Hematopoietic multipotent progenitor cell treated with erythropoietin and hydrocortisone succinate and interleukin-3 and kit ligand, for 17 days (in vitro differentiated cells): ENCODE measurements at regions not wholly inside any gene's neighbourhood (a gene's known extent, or its start where the extent isn't known, plus 50 kb on each side); places are given as distances from the start of the nearest gene placed in this dataset.
"Not testable (repeated sequence)": the region's sequence is repeated elsewhere in the genome, so short reads cannot be mapped to it uniquely, and the experiment has no call there.

Experiments
- DNase-seq: peaks from one replicate; pipeline ENCODE4 v3.0.0-alpha.2; 2015; ENCODE audit warnings: low spot score

DNA sequence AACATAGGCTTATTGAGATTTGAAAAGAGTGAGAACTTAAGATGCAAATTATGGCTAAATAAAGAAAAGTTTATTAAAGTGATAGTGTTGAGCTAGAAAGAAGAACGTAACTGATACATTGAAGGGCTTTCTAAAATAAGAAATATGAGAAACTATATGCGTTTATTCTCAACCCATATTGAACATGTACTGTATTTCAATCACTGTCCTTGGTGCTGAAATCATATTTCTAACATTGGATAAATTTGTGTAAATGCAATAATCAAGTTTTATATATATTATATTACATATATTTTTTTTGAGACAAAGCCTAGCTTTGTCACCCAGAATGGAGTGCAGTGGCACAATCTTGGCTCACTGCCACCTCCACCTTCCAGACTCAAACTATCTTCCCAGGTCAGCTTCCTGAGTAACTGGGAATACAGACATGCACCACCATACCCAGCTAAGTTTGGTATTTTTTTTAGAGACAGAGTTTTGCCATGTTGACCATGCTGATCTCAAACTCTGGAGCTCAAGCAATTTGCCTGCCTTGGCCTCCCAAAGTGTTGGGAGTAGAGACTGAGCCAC lies 1065.8 kb downstream of the REEP3 start:
- no peak for DNase-seq

DNA sequence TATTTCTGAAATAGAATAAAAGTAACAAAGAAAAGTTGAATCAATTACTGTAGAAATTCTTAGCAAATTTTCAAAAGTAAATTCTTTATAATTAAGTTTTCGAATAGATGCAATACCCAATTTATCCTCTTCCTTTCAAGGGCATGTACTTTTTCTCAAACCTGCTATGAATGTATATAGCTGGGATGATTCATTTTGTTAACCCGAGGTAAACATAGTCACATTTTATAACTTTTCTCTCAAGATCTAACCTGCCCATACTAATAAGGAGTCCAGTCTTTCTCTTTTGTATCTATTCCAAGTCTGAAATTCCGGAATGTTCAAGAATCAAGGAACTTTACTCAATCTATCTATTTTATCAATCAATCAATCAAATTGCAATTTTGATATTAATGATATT lies 1072.9 kb downstream of the REEP3 start:
- DNase-seq = no peak

DNA sequence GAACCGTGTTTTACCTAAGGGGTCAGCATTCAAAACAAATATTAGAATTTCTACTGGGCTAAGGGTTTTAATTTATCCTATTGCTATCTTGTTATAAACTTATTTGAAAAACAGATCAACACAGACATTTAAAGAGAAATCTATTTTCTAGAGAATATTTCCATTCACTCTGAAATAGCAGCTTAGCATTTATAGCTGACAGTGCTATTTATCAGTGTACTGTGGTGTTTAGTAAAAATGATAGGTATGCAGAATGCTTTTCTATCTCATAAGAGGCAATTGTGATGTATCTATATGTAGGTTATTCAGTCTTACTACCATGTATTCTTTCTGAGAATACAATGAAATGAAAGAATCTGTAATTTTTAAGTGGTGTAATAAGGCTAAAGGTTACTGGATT lies 1077.4 kb downstream of the REEP3 start:
- no peak for DNase-seq

DNA sequence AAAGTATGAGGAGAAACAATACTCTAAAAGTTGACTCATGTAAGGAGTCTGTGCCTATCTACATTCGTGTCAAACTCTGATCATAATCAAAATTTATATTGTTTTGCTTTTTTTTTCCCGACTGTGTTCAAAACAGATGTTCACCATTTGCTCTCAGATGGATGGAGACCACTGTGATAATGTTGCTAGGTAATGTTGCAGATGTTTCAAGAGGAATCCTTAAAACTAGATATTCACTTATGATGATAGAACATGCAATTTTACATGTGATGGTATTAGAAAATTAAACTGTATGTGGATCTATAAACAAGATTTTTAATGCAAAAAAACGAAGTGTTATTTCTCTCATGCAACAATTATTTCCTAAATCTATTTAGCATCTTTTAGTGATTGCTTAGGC lies 1080.1 kb downstream of the REEP3 start:
- no peak for DNase-seq

DNA sequence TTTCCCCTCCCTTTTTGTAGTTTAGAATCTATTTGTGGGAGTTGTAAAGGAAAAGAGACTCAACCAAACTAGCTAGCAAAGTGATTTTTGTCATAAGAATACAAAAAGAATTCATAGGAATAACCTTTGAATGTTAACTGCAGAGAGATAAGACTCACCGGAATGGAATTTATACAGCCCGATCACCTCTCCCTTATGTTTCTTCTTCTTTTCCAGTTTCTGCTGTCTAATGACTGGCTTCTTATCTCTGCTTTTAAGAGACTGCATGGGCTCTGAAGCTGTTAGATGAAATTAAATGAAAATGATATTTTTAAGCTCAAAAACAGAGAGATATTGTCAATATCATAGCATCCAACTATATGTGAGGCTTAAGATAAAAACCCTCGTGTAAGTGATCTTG lies 1095.9 kb downstream of the REEP3 start:
- no peak for DNase-seq

DNA sequence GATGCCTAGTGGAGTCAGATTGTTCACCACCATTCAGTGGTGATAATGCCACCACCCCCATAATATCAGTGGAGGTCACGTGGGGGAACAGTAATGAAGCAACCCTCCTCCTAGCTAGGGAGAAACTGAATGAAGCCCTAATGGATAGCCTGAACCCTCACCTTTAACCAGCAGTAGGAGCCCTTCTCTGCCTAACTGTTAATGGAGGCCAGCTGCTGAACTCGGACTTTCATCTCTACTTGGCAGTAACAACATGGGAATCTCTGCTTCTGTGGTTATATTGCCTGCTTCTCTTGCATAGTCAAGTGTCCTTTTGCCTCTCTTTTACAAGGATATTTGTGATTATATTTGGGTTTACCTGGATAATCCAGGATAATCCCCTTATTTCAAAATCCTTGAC lies 1097.9 kb downstream of the REEP3 start:
- no peak for DNase-seq

DNA sequence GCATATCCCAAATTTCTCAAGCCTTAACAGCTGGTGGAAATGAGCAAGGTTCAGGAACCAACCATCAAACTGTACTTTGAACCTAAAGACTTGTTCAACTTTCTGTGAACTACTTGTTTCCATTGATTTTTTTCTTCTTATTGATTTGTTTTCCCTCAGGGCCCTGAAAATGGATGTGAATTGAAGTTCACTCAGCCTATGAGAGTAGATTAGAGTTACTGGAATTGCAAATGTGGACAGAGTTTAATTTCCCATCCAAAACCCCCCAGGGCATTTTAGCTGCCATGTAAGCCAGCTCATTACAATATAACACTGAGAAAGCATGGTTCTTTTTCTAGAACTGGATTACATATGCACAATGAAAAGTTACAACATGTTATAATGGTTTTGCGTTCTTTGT lies 1105.7 kb downstream of the REEP3 start:
- DNase-seq = no peak

DNA sequence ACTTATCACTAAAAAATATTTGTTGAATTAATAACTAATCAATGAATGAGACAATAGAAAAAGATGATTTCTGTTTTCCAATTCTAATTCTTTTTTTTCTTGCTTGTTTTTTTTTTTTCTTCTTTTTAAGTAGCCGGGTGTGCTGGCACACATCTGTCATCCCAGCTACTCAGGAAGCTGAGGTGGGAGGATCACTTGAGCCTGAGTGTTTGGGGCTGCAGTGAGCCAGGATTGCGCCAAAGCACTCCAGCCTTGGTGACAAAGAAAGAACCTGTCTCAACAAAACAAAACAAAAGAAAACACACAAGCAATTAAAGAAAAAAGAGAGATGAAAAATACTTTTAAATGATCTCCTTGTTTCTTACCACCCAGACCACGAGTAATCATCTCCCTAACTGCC lies 1109.3 kb downstream of the REEP3 start:
- DNase-seq = no peak

DNA sequence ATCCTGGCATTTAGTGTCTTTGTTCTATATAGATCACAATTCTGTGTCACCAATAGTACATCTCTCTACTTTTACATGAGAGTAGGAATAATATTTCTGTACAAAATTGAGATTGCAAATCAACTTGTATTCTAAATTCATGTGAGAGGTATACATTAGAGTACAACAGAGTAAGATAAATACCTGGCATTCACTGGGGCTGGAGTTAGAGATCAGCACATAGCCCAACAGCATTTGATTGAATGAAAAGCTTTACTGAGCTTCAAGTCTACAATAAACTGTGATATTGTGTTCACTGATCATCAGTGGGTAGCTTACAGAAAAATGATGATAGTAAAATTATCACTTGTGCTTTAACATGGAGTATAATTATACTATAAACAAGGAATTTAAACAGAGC lies 1114.7 kb downstream of the REEP3 start:
- DNase-seq = no peak

DNA sequence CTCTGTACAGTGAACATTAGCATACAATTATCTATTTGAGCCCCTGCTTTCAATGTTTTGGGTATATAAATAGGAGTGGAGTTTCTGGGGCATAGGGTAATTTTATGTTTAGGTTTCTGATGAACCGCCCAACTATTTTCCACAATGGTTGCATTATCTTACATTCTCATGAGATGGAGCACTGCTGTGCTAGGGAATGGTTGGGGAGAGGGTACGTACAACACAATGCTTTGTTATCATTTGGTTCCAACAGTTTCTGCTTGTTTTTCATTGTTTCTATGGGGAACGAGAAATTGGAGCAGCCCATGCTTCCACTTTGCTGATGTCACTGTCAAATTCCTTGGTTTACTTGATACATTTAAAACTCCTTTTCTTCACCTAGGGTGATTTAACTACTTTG lies 1115.3 kb downstream of the REEP3 start:
- DNase-seq = no peak

DNA sequence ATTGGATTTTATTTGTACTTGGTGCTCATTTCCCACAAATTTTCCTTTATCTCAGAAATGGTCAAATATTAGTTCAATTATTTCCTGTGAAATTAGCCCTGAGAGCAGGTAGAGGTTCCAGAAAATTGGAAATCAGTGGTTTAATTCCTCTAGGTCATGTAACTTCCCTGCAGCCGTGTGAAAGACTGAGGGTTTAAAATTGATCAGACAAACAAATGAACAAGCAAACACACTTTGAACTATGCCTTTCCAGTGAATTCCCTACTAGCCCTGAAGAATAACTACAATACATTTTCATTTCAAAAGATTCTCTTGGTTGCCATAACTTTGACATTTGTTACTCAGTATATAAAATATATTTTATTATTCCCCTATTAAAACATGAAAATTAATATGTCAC lies 1116.7 kb downstream of the REEP3 start:
- DNase-seq = no peak

DNA sequence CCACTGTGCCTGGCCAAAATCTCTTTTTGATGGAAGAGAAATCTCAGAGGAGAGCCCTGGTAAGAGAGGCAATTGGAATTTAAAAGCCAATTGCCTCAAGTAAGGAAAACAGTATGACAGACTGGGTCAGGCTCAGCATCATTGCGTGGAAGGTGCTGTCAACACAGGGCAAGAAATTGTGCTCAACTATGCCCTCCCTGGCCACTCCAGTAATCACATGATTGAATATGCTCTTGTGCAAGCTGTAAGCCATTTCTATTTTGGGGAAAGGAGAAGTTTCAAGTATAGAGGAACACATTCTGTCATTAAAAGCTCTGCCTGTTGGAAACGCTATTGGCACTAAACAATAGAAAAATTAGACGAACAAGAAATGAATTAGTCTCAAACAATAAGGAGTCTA lies 1127.7 kb downstream of the REEP3 start:
- no peak for DNase-seq

DNA sequence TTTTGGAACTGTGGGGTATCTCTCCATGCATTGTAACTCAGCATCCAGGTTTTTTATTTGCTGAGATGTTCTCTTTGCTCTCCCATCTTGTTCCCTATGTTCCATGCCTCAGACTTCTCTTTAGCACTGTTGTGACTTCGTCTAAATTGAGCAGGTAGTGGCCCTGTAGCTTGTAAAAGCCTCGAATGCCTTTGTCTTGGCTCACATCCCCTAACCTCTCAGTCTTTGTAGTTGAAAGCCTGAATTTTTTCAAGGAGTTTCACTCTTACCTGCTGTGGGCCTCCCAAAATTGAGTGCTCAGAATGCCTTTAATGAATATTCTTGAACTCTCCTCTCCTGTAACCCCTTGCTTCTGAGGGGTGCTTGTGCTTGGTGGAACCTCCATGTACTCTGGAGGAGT lies 1137.3 kb downstream of the REEP3 start:
- DNase-seq = no peak

DNA sequence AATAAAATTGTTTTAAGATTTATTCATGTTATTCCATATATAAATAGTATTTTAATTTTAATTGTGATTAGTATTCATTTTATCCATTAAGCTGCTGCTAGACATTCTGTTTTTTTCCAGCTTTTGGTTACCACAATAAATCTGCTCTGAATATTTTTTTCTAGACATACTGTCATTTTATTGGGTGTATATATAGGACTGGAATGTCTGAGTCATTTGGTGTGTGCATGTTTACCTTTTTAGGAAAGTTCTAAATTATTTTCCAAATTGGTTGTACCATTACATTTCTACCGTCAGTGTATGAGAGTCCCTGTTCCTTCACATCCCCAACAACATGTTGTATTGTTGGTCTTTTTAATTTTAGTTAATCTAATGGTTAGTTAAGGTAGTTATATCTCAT lies 1138.1 kb downstream of the REEP3 start:
- DNase-seq = no peak

DNA sequence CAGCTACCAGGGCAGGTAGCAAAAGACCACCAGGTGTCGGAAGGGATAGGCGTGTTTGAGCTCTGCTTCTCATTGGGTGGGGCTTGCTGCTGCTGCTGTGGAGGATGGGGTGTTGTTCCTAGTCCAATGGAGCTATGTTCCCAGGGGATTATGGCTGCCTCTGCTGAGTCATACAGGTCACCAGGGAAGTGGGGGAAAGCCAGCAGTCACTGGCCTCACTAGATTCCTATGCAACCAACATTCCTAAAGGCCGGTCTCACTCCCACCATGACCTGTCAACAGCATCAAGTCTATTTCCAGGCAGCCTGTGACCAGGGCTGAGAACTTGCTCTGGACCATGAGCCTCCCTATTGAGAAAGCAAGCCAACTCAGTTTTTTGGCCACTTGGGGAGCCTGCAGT lies 1160.8 kb downstream of the REEP3 start:
- DNase-seq = no peak

DNA sequence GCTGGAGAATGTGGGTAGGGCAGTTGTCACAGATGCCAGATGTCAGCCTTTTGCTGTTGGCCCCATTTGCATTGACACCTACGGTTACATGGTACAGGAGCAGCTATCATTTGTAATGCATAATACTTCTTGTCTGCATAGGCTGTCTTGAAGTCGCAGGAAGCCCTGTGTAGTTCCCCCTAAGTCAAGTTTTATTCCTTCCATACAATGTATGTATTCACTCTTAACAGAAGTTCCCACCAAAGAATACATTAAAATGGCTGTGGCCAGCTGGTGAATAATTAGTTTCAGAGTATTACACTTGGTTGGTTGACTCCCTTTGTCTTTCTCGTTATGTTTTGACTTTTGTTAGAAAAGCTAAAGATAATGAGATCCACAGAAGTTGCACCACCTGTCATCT lies 1169.0 kb downstream of the REEP3 start:
- DNase-seq = no peak

DNA sequence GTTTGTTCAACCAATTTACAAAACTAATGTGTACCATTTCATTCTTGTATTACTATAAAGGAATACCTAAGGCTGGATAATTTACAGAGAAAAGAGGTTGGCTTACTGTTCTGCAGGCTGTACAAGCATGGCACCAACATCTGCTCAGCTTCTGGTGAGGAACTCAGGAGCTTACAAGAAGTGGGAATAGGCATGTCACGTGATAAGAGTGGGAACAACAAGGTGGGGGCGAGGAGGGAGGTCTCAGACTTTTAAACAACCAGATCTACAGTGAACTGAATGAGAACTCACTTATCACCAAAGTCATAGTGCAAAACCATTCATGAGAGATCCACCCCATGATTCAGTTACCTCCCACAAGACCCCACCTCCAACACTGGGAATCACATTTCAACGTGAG lies 1178.0 kb downstream of the REEP3 start:
- no peak for DNase-seq

DNA sequence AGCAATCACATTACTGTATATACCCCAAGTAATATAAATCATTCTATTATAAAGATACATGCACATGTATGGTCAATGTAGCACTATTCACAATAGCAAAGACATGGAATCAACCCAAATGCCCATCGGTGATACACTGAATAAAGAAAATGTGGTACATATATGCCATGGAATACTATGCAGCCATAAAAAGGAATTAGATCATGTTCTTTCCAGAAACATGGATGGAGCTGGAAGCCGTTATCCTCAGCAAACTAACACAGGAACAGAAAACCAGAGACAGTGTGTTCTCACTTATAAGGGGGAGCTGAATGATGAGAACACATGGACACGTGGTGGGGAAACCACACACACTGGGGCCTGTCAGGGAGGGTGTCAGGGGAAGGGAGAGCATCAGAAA lies 1180.9 kb downstream of the REEP3 start:
- not testable (repeated sequence) for DNase-seq

DNA sequence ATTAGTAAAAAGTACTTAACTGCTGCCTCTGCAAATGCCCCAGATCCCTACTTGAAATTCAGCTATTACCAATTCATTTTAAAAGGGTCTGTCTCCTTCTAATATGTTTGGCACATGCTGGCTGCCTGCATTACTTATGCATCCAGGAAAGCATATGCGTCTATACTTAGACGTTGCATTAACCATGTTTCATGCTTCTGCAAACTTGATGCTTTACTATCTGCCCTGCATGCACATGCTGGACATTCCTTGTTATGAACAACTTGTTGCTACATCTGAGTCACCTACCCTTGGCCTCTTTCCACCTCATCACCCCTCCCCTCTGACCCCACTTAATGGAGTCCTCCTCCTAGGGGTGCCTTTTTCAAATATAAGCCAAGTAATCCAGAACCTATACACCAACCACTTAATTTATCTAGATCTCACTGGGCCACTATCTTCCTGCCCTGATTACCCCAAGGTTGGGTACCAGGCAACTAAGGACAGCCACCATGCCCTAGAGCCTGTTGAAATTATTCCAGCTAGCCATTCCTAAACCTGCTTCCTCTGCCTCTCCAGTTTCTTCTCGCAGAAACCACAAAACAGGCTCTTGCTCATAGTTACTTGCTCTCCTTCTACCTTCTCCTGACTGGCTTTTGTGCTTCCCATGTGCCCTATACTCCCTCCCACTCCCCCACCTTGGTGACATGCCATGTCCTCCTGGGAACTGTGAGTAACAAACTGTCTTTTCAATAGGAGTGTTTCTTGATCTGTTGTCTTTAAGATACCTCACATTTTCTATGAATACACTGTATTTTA lies 1187.9 kb downstream of the REEP3 start:
- DNase-seq = no peak

DNA sequence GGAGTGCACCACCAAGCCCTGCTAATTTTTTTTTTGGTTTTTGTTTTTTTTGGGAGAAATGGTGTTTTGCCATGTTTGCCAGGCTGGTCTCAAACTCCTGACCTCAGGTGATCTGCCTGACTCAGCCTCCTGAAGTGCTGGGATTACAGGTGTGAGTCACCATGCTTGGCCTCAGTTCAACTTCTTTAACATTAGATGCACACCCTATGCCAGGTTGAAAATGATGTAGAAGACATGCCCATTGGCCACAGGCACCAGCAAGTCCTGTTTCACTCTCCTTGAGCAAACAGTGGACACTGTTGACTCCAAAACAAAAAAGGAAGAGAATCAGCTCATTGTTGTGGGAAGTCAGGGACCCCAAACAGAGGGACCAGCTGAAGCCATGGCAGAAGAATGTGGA lies 1205.3 kb downstream of the REEP3 start:
- DNase-seq = no peak

DNA sequence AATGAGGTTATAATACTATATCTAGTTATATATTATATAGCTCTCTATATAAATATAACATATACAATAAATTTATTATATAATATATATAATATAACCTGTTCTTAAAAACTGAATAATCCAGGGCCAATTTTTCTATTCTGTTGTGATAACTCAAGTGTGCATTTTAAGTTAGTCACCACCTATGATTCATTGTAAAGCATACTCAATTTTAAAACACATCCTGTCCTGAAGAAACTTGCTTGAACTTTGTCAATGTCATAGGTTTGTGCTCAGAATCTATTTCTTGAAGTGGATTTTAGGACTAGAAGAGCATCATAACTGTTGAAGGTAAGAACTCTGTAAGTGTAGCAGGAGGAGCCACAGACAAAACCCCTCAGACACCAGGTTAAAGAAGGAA lies 1209.8 kb downstream of the REEP3 start:
- no peak for DNase-seq

DNA sequence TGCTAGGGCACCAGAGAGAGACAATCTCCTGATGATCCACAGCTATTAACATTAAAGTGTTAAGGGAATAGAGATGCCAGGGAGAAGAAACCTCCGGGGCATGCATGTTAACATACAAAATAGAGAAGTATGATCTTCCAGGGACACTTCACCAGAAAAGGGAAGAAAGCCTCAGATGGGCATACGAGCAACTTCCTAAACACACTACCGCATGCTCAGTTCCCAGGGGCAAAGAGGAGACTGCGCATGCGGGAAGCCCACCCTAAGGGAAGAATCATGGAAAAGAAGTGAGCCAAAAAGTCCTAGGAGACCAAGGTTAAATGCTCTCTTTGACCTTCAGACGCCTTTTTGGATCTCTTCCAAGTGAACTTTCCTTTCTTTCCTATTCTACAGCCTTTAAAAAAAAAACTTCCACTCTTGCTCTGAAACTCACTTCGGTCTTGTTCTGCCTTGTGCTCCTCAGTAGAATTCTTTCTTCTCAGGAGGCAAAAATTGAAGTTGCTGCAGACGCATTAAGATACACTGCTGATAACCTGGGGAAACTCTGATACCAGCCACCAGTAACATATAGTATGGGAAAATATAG lies 1211.3 kb downstream of the REEP3 start:
- no peak for DNase-seq

DNA sequence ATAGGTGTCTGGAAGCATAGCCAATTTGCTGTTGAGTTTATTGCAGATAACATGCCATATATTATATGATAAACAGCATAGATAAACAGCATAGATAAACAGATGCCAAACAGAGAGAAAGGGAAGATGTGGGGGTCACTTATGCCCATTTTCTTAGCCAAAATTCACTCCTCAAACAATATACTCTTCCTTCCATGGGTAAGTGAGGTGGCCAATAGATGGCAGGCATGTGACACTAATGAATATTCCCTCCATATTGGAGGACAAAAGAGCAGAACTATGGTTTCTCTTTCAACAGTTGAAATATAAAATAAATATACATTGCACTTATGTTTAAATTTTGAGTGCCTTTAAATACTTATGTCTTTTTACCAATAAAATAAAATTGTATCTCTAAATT lies 1212.8 kb downstream of the REEP3 start:
- DNase-seq = no peak

DNA sequence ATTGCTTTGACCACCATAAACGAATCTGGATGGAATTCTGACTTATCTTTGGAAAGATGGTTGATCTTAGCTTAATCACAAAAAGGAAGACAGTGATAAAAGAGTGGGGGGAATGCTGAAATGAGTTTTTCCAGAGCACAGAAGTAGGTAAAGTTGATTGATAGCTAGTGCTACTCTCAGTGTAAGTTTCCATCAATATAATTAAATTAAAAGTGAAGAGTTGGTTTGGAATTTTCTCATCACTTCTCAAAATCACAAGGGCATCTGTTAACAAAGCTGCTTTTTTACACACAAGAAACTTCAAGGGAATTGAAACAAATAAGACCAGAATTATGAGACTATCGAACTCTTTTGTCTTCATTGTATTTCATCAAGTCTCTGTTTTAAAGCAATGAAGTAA lies 1217.3 kb downstream of the REEP3 start:
- DNase-seq = no peak
